ENCODE measurements at regions not wholly inside any gene's neighbourhood (a gene's known extent, or its start where the extent isn't known, plus 50 kb on each side); places are given as distances from the start of the nearest gene placed in this dataset.
"Not testable (repeated sequence)": the region's sequence is repeated elsewhere in the genome, so short reads cannot be mapped to it uniquely, and the experiment has no call there.

DNA sequence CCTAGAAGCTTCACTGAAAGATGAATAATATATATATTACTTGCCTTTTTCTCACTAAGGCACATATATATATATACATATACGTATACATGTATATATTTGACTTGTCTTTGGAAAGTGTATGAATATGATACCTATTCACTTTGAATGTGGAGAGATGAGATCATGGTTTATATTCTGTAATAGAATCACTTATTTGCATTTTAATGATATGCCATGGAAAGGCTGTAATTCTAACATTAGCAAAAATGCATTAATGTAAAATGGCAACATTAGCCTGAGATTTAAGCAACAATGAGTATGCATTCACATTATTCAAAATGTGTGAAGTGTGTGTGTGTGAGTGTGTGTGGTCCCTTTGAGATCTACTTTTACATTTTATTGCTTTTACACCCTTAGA is 54.5 kb upstream of the PRKD1 start:
- DNase-seq (ENCODE audit: low spot score) = no peak

DNA sequence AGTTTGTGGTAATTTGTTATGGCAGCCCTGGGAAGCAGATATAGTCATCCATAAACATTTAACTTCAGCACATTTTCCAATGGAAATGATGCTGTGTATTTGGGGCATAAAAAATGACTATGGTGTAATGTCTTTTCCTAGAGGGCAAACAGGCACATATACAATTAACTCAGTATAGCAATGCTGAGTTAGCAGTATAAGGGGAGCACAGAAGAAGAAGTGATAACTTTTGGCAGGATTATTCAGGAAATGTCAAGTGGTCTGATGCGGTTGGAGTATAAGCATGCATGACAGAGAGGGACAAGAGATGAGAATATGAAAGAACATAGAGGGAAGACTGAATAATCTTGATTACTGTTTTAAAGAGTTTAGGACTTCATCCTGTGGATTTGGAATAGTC is 55.3 kb upstream of the PRKD1 start:
- no peak for DNase-seq (ENCODE audit: low spot score)

DNA sequence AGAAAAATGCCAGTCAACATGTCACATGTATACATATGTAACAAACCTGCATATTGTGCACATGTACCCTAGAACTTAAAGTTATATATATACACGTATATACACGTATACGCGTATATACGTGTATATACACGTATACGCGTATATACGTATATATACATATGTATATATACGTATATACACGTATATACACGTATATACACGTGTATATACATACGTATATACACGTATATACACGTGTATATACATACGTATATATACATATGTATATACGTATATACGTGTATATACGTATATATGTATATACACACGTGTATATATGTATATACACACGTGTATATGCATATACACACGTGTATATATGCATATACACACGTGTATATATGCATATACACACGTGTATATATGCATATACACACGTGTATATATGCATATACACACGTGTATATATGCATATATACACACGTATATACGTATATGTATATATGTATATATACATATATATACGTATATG is 62.8 kb upstream of the PRKD1 start:
- not testable (repeated sequence) for DNase-seq (ENCODE audit: low spot score)

DNA sequence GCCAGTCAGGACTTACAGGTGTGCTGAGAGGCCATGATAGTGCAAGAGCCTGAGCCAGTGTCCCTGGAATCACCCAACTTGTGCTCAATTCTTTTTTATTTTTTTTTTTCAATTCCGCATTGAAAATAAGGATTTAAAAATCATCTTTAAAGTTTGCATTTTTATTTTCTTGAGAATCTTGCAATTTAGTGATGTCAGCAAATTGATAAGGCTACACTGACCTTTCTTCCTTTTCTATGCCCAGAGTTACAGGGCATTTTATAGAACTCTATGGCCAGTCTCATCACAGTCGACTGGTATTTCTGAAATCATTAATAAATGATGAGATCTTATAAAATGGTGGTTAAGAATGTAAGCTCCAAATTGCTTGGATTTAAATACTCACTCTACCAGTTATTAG is 63.3 kb upstream of the PRKD1 start:
- no peak for DNase-seq (ENCODE audit: low spot score)

DNA sequence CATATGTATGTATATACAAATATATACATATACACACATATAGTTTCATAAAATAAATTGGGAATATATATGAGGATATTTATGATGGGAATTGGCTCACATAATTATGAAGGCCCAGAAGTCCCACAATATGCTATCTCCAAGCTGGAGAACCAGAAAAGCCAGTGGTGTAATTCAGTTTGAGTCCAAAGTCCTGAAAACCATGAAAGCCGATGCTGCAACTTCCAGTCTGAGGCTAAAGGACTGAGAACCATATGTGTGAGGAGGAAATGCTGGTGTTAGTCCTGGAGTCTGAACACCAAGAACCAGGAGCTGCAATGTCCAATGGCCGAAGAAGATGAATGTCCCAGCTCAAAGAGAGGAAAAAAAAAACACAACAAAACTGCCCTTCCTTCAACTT is 65.5 kb upstream of the PRKD1 start:
- no peak for DNase-seq (ENCODE audit: low spot score)

DNA sequence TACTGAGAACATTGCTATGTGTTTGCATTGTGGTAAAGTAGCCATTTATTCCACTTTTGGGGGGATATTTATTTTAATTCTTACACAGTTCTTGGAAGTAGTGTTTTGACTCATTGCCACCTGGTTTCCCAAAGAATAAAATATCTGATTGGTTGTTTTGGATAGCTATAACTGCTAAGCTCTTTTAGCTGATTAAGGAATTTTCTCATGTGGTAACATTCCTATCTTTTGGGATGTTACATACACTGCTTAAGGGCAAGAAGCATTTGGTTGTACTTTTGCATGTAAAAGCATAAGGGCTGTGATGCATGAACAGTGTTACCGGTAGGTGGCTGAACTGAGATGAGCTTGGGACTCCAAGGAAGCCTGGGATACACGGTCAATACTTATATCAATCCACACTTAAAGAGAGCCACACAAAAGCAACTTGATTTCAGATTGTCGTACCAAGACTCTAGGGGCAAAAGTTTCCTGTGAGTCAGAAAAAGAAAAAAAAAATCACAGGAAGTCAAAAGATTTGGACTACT is 71.4 kb upstream of the PRKD1 start:
- no peak for DNase-seq (ENCODE audit: low spot score)

DNA sequence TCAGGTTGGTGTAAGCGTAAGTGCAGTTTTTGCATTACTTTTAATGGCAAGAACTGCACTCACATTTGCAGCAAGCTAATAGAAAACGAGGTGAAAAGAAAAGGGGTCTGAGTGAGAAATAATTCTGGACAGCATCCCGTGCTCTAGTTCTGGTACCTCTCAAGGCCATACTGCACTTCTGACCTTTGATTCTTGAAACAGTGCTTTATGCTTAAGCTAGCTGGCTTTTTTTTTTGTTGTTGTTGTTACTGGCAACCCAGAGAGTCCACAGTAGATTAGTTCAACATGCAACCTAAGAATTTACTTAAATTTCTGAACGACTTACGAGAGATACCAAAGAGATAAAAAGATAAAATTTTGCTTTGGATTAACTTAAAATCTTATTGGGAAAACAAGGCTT is 75.2 kb upstream of the PRKD1 start:
- DNase-seq (ENCODE audit: low spot score) = no peak

DNA sequence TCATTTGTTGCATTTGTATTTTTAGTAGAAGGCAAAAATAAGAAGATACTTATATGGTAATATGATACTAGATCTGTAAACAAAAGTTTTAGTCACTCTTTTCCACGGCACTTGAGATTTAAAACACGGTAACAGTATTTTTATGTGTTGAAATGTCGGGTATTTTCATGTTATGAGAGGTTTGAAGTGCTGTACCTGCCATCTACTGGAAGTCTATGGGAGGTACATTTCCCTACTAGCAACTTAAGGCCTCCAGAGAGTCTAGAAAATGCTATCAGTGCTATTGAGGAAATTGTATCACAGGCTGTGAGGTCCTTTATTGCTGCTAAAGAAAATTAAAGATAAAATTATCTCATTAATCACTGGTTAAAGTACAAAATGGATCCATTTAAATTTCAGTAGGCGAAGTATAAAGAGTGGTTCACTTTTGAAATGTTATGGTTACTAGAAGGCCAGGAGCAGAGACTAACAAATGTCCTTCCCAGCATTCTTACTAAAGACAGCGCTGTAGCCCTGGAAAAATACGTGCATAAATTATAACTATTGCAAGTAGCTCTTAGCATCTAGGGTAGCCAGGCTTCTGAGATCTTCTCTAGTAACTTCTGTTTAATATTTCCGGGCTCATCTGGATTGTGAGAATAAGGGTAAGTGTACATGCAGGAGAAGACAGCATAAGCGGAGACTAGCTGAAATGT is 77.6 kb upstream of the PRKD1 start:
- no peak for DNase-seq (ENCODE audit: low spot score)

DNA sequence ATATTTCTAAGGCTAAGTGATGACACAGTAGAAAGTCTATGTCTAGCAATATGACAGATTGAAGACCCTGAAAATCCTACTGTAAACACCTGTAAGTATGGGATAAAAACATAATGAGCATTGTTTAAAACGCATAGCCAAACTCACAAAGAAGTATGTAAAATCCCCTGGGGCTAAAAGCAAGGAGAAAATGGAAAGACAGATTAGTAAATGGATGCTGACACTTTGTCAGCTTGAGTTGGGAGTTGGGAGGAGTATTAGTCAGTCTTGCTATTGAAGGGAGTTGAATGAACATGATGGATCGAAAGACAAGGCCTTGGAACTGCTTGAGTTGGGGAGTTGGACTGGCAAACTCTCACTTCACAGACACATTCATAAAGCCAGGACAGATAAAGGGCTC is 79.0 kb upstream of the PRKD1 start:
- DNase-seq (ENCODE audit: low spot score) = no peak

DNA sequence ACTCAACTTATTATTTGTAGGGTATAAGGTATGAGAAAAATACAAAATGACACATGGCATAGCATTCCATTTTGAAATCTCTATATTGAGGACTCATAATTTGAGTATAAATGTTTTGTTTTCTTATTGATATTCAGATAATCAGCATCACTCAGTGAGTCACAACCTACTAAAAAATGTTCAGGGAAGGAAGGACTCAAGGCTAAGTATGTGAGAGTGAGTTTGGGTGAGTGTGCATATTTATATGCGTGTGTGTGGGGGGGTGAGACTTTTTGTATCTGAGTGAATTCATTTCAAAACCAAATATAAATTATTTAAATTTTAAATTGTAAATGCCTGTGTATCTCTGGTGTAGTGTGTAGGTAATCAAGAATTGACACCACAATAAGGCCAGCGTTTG is 87.8 kb upstream of the PRKD1 start:
- no peak for DNase-seq (ENCODE audit: low spot score)

DNA sequence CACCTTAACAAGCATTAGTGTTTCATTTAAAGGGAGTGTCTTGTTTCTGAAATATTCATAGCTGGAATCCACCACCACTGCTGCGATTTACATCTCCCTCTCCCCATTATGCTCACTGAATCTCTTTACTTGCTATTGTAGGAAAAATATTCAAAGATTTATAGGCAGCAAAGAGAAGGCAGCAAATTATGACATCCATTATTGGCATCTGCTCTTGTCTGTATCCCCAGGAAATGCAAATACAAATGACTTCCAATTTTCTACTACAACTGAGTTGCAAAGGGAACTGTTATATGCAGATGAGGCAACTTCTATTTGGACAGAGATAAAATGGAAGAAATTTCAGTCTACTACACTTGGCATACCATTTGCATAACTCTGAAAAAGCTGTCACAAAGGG is 88.4 kb upstream of the PRKD1 start:
- DNase-seq (ENCODE audit: low spot score) = no peak

DNA sequence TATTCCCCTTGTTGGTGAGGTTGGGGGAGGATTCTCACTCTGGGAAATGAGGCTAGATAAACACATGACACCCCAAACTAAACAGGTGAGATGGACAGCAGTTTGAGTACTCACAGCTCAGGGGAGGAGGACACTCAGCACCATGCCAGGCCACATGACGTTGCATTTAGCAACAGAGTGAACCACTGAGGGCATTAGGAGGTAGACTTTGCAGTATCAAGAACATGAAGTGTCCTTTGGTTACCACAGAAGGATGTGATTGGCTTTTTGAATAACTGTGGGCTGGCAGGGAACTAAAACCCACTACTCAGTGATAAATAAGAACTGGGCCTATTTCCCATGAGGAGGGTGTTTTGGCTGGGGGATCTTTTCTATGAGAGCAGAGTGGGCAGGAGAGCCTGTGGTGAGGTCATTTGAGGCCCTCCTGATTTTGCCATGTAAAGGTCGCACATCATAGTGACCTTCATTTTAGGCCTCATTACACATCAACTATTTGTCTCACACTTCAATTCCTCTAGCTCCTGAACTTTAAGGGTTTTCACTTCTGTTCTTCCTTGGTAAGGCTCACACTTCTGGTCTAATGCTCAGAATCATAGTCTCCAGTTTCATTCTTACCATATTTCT is 89.8 kb upstream of the PRKD1 start:
- no peak for DNase-seq (ENCODE audit: low spot score)

DNA sequence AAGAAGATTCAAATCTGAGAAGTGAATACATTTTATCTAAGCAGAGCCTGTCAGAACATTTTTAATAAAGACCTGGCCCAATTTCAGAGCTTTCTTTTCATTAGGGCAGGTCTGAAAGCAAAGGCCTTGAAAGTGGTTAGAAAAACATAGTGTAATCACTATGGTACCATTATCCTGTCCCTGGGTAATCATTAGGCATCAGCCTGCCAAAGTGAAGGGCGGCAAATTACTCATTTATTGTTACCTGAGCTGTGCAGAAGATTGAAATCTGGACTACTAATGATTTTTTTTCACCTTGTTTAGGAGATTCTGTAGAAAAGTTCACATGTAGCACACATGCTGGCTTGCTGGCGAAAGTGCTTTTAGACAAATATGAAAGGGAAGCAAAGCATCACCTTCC is 92.6 kb upstream of the PRKD1 start:
- no peak for DNase-seq (ENCODE audit: low spot score)

DNA sequence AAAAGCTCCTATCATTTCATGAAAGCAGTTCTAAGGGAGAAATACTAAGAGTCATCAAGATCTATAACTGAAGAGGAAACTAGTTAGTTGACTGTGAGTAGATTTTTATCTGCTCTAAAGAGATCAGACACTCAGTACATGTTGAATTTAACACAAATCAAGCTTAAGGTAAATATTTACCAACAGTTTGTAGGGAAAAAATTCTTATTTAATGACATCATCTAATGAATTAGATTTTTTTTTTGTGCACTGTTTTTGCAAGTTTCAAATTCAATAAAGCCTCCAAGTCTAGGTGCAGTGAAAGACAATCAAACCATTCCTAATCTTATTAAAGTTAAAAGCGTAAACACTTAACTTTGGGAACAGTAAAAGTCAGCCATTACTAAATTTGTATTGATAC is 93.0 kb upstream of the PRKD1 start:
- no peak for DNase-seq (ENCODE audit: low spot score)

DNA sequence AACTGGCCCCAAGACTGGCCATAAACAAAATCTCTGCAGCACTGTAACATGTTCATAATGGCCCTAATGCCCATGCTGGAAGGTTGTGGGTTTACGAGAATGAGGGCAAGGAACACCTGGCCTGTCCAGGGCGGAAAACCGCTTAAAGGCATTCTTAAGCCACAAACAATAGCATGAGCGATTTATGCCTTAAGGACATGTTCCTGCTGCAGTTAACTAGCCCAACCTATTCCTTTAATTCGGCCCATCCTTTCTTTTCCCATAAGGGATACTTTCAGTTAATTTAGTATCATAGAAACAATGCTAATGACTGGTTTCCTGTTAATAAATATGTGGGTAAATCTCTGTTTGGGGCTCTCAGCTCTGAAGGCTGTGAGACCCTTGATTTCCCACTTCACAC is 95.7 kb upstream of the PRKD1 start:
- not testable (repeated sequence) for DNase-seq (ENCODE audit: low spot score)

DNA sequence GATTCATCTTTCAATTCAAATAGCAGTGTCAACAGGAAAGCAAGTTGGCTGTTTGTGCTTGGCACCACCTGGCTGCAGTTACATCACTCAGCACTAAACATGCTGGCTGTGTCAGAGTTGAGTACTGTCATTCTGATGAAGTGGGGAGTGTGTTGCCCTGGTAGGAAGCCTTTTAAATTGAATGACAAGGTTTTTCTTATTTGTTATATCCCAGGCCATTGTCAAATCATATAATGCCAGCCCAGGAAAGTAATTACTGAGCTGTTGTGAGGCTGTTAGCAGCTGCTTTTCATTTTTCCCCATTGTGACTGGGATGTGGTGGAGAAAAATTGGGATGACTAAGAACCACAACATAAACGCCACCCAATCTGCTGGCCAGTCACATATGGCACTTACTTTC is 106.5 kb upstream of the PRKD1 start:
- DNase-seq (ENCODE audit: low spot score) = no peak

DNA sequence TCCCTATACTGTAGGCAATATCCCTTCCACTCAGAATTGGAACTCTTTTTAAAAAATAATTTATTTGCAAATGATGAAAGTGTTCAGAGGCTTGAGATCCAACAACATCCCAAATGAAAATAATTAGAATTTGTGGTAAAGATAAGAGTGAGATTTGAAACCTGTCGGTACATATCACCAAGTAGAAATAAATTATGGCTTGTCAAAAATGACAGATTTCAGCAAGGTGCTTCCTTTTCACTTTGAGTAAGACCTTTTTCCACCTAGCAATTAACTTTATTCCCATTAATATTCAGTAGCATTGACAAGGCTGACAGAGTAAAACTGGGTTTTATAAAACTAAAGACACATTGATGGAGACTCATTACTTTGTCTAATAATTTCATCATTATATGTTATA is 107.7 kb upstream of the PRKD1 start:
- no peak for DNase-seq (ENCODE audit: low spot score)

DNA sequence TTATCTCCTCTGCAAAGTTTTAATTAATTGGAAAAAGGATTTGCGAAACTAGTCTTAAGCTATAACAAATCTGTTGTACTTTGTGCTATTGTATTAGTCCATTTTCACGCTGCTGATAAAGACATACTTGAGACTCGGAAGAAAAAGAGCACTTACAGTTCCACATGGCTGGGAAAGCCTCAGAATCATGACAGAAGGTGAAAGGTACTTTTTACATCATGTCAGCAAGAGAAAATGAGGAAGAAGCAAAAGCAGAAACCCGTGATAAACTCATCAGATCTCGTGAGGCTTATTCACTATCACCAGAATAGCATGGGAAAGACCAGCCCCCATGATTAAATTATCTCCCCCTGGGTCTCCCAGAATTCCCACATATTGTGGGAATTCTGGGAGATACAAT is 118.1 kb upstream of the PRKD1 start:
- no peak for DNase-seq (ENCODE audit: low spot score)

DNA sequence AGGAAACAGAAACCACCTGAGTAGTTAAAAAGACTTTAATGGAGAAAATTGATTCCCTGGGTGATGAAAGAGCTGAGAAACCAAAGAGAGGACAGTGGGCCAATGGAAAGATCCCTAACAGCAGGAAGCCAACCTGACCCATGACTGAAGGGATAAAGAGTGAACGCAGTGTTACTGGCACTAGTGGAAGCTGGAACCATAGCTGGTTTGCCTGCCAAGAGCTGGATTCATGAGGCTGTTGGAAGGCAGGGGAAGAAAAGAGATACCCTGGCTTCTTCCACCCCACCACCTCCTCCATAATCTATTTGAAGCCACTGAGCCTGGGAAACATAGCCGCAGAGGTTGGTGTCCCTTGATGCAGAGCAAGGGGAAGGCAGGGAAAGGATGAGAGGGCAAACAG is 125.5 kb upstream of the PRKD1 start:
- DNase-seq (ENCODE audit: low spot score) = no peak

DNA sequence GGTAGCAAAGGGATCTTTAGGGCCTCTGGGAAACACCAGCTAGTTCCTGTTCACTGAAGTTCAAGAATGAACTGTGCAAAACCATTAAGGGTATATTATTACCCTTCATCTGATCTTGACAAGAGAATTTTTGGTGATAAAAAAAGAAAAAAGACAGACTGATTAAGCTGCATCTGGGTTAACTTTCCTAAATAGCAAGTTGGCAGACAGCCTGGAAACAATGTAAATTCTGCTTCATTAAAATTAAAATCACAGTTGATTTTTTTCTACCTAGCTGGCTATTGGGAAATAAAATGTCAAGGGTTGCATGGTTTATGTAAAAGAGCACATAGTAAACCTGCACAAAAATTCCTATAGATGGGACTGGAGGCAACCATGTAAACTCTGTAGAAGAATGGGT is 126.6 kb upstream of the PRKD1 start:
- DNase-seq (ENCODE audit: low spot score) = no peak

DNA sequence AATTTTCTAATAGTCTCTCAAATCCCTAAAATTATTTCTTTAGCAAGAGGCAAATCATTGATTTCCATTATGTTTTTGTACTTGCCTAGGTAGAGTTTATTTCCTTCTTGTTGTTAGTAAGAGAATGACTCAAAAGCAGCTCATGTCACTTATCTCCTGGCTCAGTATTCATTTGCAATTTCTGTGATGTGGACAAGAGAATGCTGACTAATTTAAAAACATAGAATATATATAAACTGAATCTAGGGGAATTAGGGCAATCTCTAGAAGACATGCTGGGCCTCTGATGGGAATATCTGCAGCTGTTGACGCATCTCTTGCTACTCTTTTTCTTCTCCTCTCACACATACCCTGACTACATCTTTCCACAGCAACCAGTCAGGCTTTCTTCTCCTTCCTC is 130.8 kb upstream of the PRKD1 start:
- no peak for DNase-seq (ENCODE audit: low spot score)

DNA sequence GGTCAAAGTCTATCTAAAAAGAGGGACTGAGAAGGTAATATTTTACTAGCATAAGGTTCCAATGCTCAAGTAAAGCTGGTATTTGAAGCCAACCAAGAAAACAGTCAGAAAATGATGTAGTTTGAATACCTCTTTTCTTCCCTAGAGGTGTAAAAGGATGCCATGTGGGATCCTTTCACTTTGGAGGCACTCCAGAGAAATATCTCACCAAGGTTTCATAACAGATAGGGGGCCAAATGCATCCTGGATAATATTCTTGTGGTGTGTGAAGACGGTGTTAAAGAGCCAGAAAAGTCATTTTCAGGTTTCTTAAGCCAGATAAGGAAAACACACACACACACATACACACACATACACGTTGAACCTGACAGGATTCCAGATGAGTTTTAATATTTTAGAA is 136.1 kb upstream of the PRKD1 start:
- DNase-seq (ENCODE audit: low spot score) = no peak

DNA sequence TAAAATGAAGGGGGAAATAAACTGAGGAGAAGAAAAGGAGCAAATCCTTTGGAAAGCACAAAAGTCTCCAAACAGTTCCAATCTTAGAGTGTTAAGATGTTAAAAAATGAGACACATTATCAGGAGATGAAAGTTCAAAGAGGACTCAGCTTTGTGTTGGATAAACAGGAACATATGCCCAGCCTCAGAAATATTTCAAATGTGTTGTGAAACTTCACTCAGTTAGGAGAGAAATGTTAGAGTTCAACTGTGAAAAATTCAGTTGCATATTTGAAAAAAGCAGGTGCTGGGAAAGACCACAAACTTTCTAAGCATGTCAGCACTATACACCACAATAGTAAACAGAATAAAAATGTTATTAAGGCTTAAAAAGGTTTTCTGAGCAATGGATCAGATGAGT is 136.8 kb upstream of the PRKD1 start:
- no peak for DNase-seq (ENCODE audit: low spot score)

DNA sequence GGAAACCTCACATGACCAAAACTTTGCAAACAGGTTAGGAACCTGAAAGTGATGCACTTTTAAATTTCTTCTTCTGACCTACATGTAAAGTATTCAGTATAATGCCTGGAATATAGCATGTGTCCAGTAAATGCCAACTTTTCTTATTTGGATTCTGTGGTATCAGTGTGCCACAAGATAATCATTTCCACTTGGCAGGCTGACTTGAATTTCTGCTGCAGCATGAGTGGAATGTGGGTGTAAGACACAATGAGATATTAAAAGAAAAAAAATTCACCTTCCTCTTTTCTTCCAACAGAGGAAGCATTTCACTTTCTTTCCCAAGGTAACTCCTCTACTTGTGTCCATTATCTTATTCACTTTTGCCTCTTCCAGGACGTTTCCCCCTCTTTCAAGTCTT is 141.9 kb upstream of the PRKD1 start:
- DNase-seq (ENCODE audit: low spot score) = no peak

All from CD4-positive, alpha-beta T cell treated with Interleukin-15 for 4 hours (primary cell).